A549 (cell line): ENCODE measurements at regions not wholly inside any gene's neighbourhood (a gene's known extent, or its start where the extent isn't known, plus 50 kb on each side); places are given as distances from the start of the nearest gene placed in this dataset.

Experiments
- ATAC-seq, 2 experiments: fragments of 200-7000 bp in 1 of 2; fragments of >200 bp in 1 of 2; cut with Nextera tagmentation in 1 of 2; cut with Tn5 transposase in 1 of 2; 3 replicates each; pipeline versions ENCODE4 v1.8.0 to v1.9.1; 2018 to 2020; ENCODE audit warnings: mild to moderate bottlenecking in 1 of 2, moderate library complexity in 1 of 2
- CTCF ChIA-PET: fragments of 300-600 bp; sonication (Branson Sonifier 250); formaldehyde crosslinking; extraction: SDS; loops from one replicate; lab custom pipeline; 2021; ENCODE audit warnings: antibody characterized with exemption, inconsistent platforms; lab: Yijun Ruan, JAX
- POLR2A ChIA-PET: fragments of 350-600 bp; formaldehyde crosslinking; extraction: SDS; loops from one replicate; lab custom pipeline; 2021; ENCODE audit warnings: antibody characterized with exemption, inconsistent platforms; lab: Yijun Ruan, JAX
- DNase-seq, 2 experiments: peaks; one replicate each; pipeline versions ENCODE4 v3.0.0 to v3.0.0-alpha.2; 2011 to 2016; ENCODE audit warnings: low read depth in 1 of 2, low spot score in 1 of 2
- FAIRE-seq: peaks from 2 replicates; lab custom pipeline; 2011; peaks lifted over from hg19 to GRCh38; lab: Jason Lieb, UNC
- H3K27ac ChIP-seq, 2 experiments: fragments of >200 bp; sonication (Bioruptor Twin); formaldehyde crosslinking; 3 replicates each; pipeline ENCODE4 v1.5.1; 2016 to 2017
- H3K4me1 ChIP-seq: fragments of >200 bp; sonication (Bioruptor Twin); formaldehyde crosslinking; 3 replicates; pipeline ENCODE4 v1.6.1; 2016
- H3K4me2 ChIP-seq: fragments of >200 bp; sonication (Bioruptor Twin); formaldehyde crosslinking; 3 replicates; pipeline ENCODE4 v1.6.1; 2016
- H3K4me3 ChIP-seq: fragments of >200 bp; sonication (Bioruptor Twin); formaldehyde crosslinking; 3 replicates; pipeline ENCODE4 v1.5.1; 2016
- H3K9me3 ChIP-seq: fragments of >200 bp; sonication (Bioruptor Twin); formaldehyde crosslinking; 3 replicates; pipeline ENCODE4 v1.6.1; 2016
- CBX2 ChIP-seq: fragments of 200-600 bp; sonication (generic); IDR thresholded peaks from 2 replicates; pipeline ENCODE4 v1.6.1; 2016; ENCODE audit warnings: low read depth, mild to moderate bottlenecking, borderline replicate concordance
- CBX8 ChIP-seq: fragments of 200-600 bp; sonication (generic); IDR thresholded peaks from 2 replicates; pipeline ENCODE4 v1.6.1; 2016
- CHD2 ChIP-seq: fragments of 150-350 bp; IDR thresholded peaks from 2 replicates; pipeline ENCODE4 v1.6.1; 2014; ENCODE audit warnings: low read length; ENCODE audit not compliant: partially characterized antibody
- ESRRA ChIP-seq: fragments of 150-350 bp; IDR thresholded peaks from 2 replicates; pipeline ENCODE4 v1.6.1; 2014; ENCODE audit warnings: mild to moderate bottlenecking, low read length, borderline replicate concordance
- FOSL2 ChIP-seq, 2 experiments: fragments of 450-650 bp in 1 of 2; fragments of >200 bp in 1 of 2; sonication (Bioruptor Twin) in 1 of 2; formaldehyde crosslinking; IDR thresholded peaks; 2 replicates each; pipeline versions ENCODE4 v1.5.0 to v1.6.1; 2016 to 2020; ENCODE audit warnings: mild to moderate bottlenecking in 1 of 2, moderate library complexity in 1 of 2
- FOXS1 ChIP-seq: fragments of 250-450 bp; sonication (Bioruptor Pico); IDR thresholded peaks from 2 replicates; pipeline ENCODE4 v1.5.0; 2020; ENCODE audit warnings: mild to moderate bottlenecking, moderate library complexity
- HDAC2 ChIP-seq: fragments of 200-600 bp; sonication (generic); IDR thresholded peaks from 2 replicates; pipeline ENCODE4 v1.6.1; 2016
- HEYL ChIP-seq: fragments of 250-450 bp; sonication (Bioruptor Pico); IDR thresholded peaks from 2 replicates; pipeline ENCODE4 v1.8.0; 2021; ENCODE audit warnings: mild to moderate bottlenecking, moderate library complexity
- HOXA7 ChIP-seq: fragments of 250-450 bp; sonication (Bioruptor Pico); IDR thresholded peaks from 2 replicates; pipeline ENCODE4 v1.5.0; 2020; ENCODE audit warnings: mild to moderate bottlenecking, moderate library complexity
- HOXB13 ChIP-seq: fragments of 250-450 bp; sonication (Bioruptor Pico); IDR thresholded peaks from 2 replicates; pipeline ENCODE4 v1.5.0; 2020; ENCODE audit warnings: low read depth, mild to moderate bottlenecking, moderate library complexity
- HOXB5 ChIP-seq: fragments of 250-450 bp; sonication (Bioruptor Pico); IDR thresholded peaks from 2 replicates; pipeline ENCODE4 v1.5.0; 2020; ENCODE audit warnings: mild to moderate bottlenecking, moderate library complexity
- JUN ChIP-seq, 2 experiments: fragments of >200 bp; sonication (Bioruptor Twin); formaldehyde crosslinking; IDR thresholded peaks; 2 replicates in 1 of 2; 3 replicates in 1 of 2; pipeline ENCODE4 v1.6.1; 2016 to 2017
- JUNB ChIP-seq: fragments of >200 bp; sonication (Bioruptor Twin); formaldehyde crosslinking; IDR thresholded peaks from 2 replicates; pipeline ENCODE4 v1.6.1; 2016
- KDM1A ChIP-seq: fragments of 200-600 bp; sonication (generic); IDR thresholded peaks from 2 replicates; pipeline ENCODE4 v1.6.1; 2016; ENCODE audit warnings: low read depth, mild to moderate bottlenecking
- MAZ ChIP-seq: fragments of 150-350 bp; IDR thresholded peaks from 2 replicates; pipeline ENCODE4 v1.6.1; 2014; ENCODE audit warnings: antibody characterized with exemption, low read depth, low read length, borderline replicate concordance
- NFE2L2 ChIP-seq: fragments of 150-350 bp; conservative IDR thresholded peaks from 2 replicates; pipeline ENCODE4 v1.6.1; 2014; ENCODE audit warnings: low read length
- NPAS2 ChIP-seq: fragments of 250-450 bp; sonication (Bioruptor Pico); IDR thresholded peaks from 2 replicates; pipeline ENCODE4 v1.8.0; 2022; ENCODE audit warnings: mild to moderate bottlenecking, moderate library complexity, borderline replicate concordance
- NR3C1 ChIP-seq: fragments of >200 bp; sonication (Bioruptor Twin); formaldehyde crosslinking; IDR thresholded peaks from 3 replicates; pipeline ENCODE4 v1.6.1; 2017
- POLR2A ChIP-seq: IDR thresholded peaks from 2 replicates; pipeline ENCODE4 v1.6.1; 2012; ENCODE audit warnings: mild to moderate bottlenecking, low read length
- POLR2AphosphoS2 ChIP-seq: conservative IDR thresholded peaks from 2 replicates; pipeline ENCODE4 v1.6.1; 2012; ENCODE audit warnings: low read length, improper control_type of control experiment, inconsistent platforms
- RARB ChIP-seq: fragments of 250-450 bp; sonication (Bioruptor Pico); IDR thresholded peaks from 2 replicates; pipeline ENCODE4 v1.8.0; 2021; ENCODE audit warnings: mild to moderate bottlenecking, moderate library complexity
- RCOR1 ChIP-seq: fragments of 150-350 bp; IDR thresholded peaks from 2 replicates; pipeline ENCODE4 v1.6.1; 2014; ENCODE audit warnings: antibody characterized with exemption, low read length, low read depth
- RNF2 ChIP-seq: fragments of 200-600 bp; sonication (generic); IDR thresholded peaks from 2 replicates; pipeline ENCODE4 v1.6.1; 2016; ENCODE audit warnings: low read depth, mild to moderate bottlenecking, antibody characterized with exemption, moderate library complexity, borderline replicate concordance
- SMC3 ChIP-seq: fragments of >200 bp; sonication (Bioruptor Twin); formaldehyde crosslinking; IDR thresholded peaks from 3 replicates; pipeline ENCODE4 v1.6.1; 2018; ENCODE audit warnings: inconsistent platforms
- SREBF2 ChIP-seq: fragments of 450-650 bp; IDR thresholded peaks from 2 replicates; pipeline ENCODE4 v1.6.1; 2014; ENCODE audit warnings: mild to moderate bottlenecking, moderate library complexity
- ZC3H11A ChIP-seq: fragments of 450-650 bp; IDR thresholded peaks from 2 replicates; pipeline ENCODE4 v1.6.1; 2014; ENCODE audit warnings: antibody characterized with exemption, mild to moderate bottlenecking
- ZNF302 ChIP-seq: fragments of 250-450 bp; sonication (Bioruptor Pico); IDR thresholded peaks from 2 replicates; pipeline ENCODE4 v1.9.0; 2021; ENCODE audit warnings: inconsistent platforms, mild to moderate bottlenecking, moderate library complexity
- WGBS: methylation state at CpG from one replicate; pipeline ENCODE4 v1.1.6; 2017; ENCODE audit errors: missing lambda C conversion rate; 5-methylcytosine and 5-hydroxymethylcytosine counted together
- TF ChIP-seq, protein P1 (sequence below): fragments of 450-650 bp; IDR thresholded peaks from 2 replicates; pipeline ENCODE4 v1.6.1; 2014; ENCODE audit warnings: antibody characterized with exemption
- TF ChIP-seq, protein P2 (sequence below): IDR thresholded peaks from 2 replicates; pipeline ENCODE4 v1.6.1; 2012; ENCODE audit warnings: low read depth, borderline replicate concordance
- TF ChIP-seq, protein P3 (sequence below): IDR thresholded peaks from 2 replicates; pipeline ENCODE4 v1.6.1; 2012
- TF ChIP-seq, protein P4 (sequence below): fragments of 200-600 bp; sonication (generic); IDR thresholded peaks from 2 replicates; pipeline ENCODE4 v1.6.1; 2016; ENCODE audit warnings: antibody characterized with exemption, mild to moderate bottlenecking, moderate library complexity
- TF ChIP-seq, protein P5 (sequence below): fragments of >200 bp; sonication (Bioruptor Twin); formaldehyde crosslinking; IDR thresholded peaks from 3 replicates; pipeline ENCODE4 v1.6.1; 2016

DNA sequence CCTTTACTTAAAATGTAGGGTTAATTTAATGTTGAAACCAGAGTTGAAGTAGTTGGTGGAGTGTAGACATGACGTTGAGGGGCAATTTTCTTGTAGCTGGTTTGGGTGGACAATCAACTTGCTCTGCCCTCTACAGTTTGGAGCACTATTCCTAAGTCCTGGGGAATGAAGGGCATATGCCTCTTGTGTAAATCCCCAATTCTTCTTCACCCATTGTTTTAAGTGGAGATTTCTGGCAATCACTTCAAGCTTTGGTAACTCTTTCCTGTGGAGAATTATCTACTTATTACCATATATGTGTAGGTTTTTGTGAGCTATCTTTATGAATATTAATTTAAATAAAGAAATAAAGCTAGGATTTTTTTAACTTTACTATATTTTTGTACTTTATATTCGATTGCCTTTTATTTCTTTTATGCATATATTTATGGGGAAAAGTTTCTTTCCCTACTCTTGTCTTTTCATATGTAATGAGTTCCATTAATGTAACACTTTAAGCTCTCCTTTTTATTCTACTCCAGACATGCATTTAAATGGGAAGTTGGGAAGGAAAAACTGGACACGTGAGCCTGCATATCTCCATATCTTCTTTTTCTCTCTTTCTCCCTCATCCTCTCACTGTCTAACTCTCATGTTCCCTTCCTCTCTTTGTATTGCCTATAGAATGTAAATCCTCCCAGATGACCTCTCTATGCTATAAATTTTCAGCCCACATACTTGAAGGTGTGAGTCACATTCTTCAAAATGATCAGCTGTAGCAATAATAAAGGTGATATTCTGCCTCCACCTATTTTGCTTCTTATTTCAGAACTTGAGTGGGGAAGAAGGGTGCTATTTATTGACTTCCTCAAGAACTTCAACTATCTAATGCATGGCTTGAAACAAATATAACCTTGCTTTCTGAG is 276.7 kb downstream of the PTPRC start:
- DNase-seq (no peak), ATAC-seq (no peak), FAIRE-seq (no peak)
- CTCF ChIA-PET = no interaction called here
- no peak overlapping the region for H3K4me3 ChIP-seq
- WGBS = 43% methylated on average over 3 of the region's 3 CpGs
- no peak overlapping the region for H3K27ac ChIP-seq
- no peaks in the 10 kb centered on the region for H3K9me3 ChIP-seq
- no peak overlapping the region for H3K4me2 ChIP-seq
- H3K4me1 ChIP-seq = no peaks in the 10 kb centered on the region
- POLR2A ChIA-PET = no interaction called here
- TF ChIP-seq, protein P1, sequence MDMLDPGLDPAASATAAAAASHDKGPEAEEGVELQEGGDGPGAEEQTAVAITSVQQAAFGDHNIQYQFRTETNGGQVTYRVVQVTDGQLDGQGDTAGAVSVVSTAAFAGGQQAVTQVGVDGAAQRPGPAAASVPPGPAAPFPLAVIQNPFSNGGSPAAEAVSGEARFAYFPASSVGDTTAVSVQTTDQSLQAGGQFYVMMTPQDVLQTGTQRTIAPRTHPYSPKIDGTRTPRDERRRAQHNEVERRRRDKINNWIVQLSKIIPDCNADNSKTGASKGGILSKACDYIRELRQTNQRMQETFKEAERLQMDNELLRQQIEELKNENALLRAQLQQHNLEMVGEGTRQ = no peak
- TF ChIP-seq ESRRA (no peak), NPAS2 (CRISPR knock-in tag) (no peak), MAZ (no peak), CBX8 (no peak), SREBF2 (no peak), ZC3H11A (no peak), FOXS1 (no peak), HOXB13 (CRISPR knock-in tag) (no peak), NFE2L2 (no peak), POLR2A (no peak), POLR2AphosphoS2 (no peak), ZNF302 (no peak), HOXB5 (CRISPR knock-in tag) (no peak), NR3C1 (no peak), CHD2 (no peak), HEYL (no peak)
- TF ChIP-seq, protein P2, sequence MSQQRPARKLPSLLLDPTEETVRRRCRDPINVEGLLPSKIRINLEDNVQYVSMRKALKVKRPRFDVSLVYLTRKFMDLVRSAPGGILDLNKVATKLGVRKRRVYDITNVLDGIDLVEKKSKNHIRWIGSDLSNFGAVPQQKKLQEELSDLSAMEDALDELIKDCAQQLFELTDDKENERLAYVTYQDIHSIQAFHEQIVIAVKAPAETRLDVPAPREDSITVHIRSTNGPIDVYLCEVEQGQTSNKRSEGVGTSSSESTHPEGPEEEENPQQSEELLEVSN = no peak

DNA sequence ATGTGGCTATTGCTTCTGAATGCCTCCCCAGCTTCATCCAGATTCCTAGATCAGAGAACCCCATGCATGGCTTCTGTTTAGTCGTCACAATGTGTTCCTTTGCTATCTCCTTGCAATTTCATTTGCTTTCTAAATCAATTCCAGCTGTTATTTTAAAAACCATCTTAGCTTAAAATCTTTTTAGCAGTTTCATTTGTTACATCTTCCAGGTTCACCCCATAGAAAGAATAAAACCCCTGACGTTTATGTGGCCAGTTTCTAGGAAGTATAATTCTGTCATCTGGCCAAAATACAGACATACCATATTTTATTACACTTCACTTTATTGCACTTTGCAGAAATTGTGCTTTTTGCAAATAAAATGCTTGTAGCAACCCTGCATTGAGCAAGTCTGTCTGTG is 278.4 kb downstream of the PTPRC start:
- FAIRE-seq (no peak), ATAC-seq (no peak), DNase-seq (no peak)
- Histone ChIP-seq H3K9me3 (no peaks in the 10 kb centered on the region), H3K4me1 (no peaks in the 10 kb centered on the region), H3K4me3 (no peak overlapping the region), H3K4me2 (no peak overlapping the region), H3K27ac (no peak overlapping the region)
- POLR2A ChIA-PET = no interaction called here
- TF ChIP-seq SMC3 (no peak), JUNB (no peak), HOXA7 (no peak), NFE2L2 (no peak), JUN (IDR thresholded peaks at IDR 0.05) (no peak), HDAC2 (no peak), RNF2 (no peak), RCOR1 (no peak), KDM1A (no peak), FOXS1 (no peak), POLR2AphosphoS2 (no peak), ZNF302 (no peak), CBX2 (no peak), FOSL2 (IDR thresholded peaks at IDR 0.05) (no peak), FOSL2 (CRISPR knock-in tag; IDR thresholded peaks at IDR 0.05) (no peak), RARB (CRISPR knock-in tag) (no peak)
- TF ChIP-seq, protein P3, sequence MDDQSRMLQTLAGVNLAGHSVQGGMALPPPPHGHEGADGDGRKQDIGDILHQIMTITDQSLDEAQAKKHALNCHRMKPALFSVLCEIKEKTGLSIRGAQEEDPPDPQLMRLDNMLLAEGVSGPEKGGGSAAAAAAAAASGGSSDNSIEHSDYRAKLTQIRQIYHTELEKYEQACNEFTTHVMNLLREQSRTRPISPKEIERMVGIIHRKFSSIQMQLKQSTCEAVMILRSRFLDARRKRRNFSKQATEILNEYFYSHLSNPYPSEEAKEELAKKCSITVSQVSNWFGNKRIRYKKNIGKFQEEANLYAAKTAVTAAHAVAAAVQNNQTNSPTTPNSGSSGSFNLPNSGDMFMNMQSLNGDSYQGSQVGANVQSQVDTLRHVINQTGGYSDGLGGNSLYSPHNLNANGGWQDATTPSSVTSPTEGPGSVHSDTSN = no peak
- TF ChIP-seq, protein P4, sequence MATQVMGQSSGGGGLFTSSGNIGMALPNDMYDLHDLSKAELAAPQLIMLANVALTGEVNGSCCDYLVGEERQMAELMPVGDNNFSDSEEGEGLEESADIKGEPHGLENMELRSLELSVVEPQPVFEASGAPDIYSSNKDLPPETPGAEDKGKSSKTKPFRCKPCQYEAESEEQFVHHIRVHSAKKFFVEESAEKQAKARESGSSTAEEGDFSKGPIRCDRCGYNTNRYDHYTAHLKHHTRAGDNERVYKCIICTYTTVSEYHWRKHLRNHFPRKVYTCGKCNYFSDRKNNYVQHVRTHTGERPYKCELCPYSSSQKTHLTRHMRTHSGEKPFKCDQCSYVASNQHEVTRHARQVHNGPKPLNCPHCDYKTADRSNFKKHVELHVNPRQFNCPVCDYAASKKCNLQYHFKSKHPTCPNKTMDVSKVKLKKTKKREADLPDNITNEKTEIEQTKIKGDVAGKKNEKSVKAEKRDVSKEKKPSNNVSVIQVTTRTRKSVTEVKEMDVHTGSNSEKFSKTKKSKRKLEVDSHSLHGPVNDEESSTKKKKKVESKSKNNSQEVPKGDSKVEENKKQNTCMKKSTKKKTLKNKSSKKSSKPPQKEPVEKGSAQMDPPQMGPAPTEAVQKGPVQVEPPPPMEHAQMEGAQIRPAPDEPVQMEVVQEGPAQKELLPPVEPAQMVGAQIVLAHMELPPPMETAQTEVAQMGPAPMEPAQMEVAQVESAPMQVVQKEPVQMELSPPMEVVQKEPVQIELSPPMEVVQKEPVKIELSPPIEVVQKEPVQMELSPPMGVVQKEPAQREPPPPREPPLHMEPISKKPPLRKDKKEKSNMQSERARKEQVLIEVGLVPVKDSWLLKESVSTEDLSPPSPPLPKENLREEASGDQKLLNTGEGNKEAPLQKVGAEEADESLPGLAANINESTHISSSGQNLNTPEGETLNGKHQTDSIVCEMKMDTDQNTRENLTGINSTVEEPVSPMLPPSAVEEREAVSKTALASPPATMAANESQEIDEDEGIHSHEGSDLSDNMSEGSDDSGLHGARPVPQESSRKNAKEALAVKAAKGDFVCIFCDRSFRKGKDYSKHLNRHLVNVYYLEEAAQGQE = no peak
- TF ChIP-seq, protein P5, sequence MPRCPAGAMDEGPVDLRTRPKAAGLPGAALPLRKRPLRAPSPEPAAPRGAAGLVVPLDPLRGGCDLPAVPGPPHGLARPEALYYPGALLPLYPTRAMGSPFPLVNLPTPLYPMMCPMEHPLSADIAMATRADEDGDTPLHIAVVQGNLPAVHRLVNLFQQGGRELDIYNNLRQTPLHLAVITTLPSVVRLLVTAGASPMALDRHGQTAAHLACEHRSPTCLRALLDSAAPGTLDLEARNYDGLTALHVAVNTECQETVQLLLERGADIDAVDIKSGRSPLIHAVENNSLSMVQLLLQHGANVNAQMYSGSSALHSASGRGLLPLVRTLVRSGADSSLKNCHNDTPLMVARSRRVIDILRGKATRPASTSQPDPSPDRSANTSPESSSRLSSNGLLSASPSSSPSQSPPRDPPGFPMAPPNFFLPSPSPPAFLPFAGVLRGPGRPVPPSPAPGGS = no peak
- CTCF ChIA-PET = interaction anchor here (0.6 to 1.6 kb wide), 3 partner anchors 9 to 69 kb away, joined by 3 to 5 read pairs (median 3); no protein-coding TSS in a partner anchor
- 40% methylated on average over 2 of the region's 2 CpGs for WGBS
